ENCODE measurements at regions not wholly inside any gene's neighbourhood (a gene's known extent, or its start where the extent isn't known, plus 50 kb on each side); places are given as distances from the start of the nearest gene placed in this dataset.

GRCh38 chr10:129319934-129320333, 147.1 kb upstream of the MGMT start:
- TF ChIP-seq, protein P1, sequence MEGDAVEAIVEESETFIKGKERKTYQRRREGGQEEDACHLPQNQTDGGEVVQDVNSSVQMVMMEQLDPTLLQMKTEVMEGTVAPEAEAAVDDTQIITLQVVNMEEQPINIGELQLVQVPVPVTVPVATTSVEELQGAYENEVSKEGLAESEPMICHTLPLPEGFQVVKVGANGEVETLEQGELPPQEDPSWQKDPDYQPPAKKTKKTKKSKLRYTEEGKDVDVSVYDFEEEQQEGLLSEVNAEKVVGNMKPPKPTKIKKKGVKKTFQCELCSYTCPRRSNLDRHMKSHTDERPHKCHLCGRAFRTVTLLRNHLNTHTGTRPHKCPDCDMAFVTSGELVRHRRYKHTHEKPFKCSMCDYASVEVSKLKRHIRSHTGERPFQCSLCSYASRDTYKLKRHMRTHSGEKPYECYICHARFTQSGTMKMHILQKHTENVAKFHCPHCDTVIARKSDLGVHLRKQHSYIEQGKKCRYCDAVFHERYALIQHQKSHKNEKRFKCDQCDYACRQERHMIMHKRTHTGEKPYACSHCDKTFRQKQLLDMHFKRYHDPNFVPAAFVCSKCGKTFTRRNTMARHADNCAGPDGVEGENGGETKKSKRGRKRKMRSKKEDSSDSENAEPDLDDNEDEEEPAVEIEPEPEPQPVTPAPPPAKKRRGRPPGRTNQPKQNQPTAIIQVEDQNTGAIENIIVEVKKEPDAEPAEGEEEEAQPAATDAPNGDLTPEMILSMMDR (conservative IDR thresholded peaks at IDR 0.05; ENCODE audit: low read depth, low read length): no peak
- TF ChIP-seq EZH2 (IDR thresholded peaks at IDR 0.05; ENCODE audit: low read length, unreplicated experiment) (no peak), EZH2phosphoT487 (IDR thresholded peaks at IDR 0.05; ENCODE audit: borderline replicate concordance, low read length) (no peak)

Data from PC-3 (cell line).